ENCODE measurements at regions not wholly inside any gene's neighbourhood (a gene's known extent, or its start where the extent isn't known, plus 50 kb on each side); places are given as distances from the start of the nearest gene placed in this dataset.

- Histone ChIP-seq H3K4me1 (ENCODE audit: insufficient read depth) (no peaks in the 10 kb centered on the region), H2AFZ (no peak overlapping the region), H3K79me2 (replicated peaks; ENCODE audit: insufficient read depth) (no peaks in the 10 kb centered on the region), H3K27ac (ENCODE audit: low read depth) (no peak overlapping the region), H3K36me3 (ENCODE audit: insufficient read depth) (no peaks in the 10 kb centered on the region), H3K4me3 (no peak overlapping the region), H3K4me2 (no peak overlapping the region), H3F3A (replicated peaks; ENCODE audit: low read depth) (no peaks in the 10 kb centered on the region), H3K27me3 (ENCODE audit: insufficient read depth) (no peaks in the 10 kb centered on the region), H3K9me2 (ENCODE audit: insufficient read depth) (peaks cover 3% of the 10 kb centered on the region; the same call in 1 of the 2 replicates), H4K20me1 (replicated peaks; ENCODE audit: insufficient read depth) (no peaks in the 10 kb centered on the region)
- ATAC-seq (no peak), DNase-seq (ENCODE audit: low spot score) (no peak)
- TF ChIP-seq ZNF331 (CRISPR knock-in tag; IDR thresholded peaks at IDR 0.05; ENCODE audit: low read depth) (no peak), NANOG (IDR thresholded peaks at IDR 0.05; ENCODE audit: borderline replicate concordance) (no peak), ZNF462 (CRISPR knock-in tag; IDR thresholded peaks at IDR 0.05) (no peak), POLR2AphosphoS5 (IDR thresholded peaks at IDR 0.05; ENCODE audit: low read depth) (no peak), JUNB (IDR thresholded peaks at IDR 0.05; ENCODE audit: unreplicated experiment) (no peak), EZH2 (IDR thresholded peaks at IDR 0.05; ENCODE audit: low read depth, unreplicated experiment) (no peak), ETS1 (IDR thresholded peaks at IDR 0.05) (no peak), REST (IDR thresholded peaks at IDR 0.05; ENCODE audit: unreplicated experiment) (no peak), CTCF (conservative IDR thresholded peaks at IDR 0.05; ENCODE audit: low read depth in 2 of 2) (no peak), STAT1 (IDR thresholded peaks at IDR 0.05; ENCODE audit: unreplicated experiment) (no peak), CREB1 (CRISPR knock-in tag; IDR thresholded peaks at IDR 0.05; ENCODE audit: low read depth) (no peak), ZNF114 (CRISPR knock-in tag; IDR thresholded peaks at IDR 0.05) (no peak), EZH2phosphoT487 (IDR thresholded peaks at IDR 0.05; ENCODE audit: unreplicated experiment) (no peak)
- Mint-ChIP-seq H3K4me1 (no peaks in the 10 kb centered on the region), H3K9me3 (peaks cover 6% of the 10 kb centered on the region; the same call in 2 of the 3 replicates), H3K27ac (no peak overlapping the region), H3K4me3 (no peak overlapping the region), H3K27me3 (ENCODE audit: insufficient read depth, low read depth, poor library complexity) (no peaks in the 10 kb centered on the region), H3K36me3 (ENCODE audit: low read depth) (no peaks in the 10 kb centered on the region)
These were observed 56.9 kb upstream of the SLCO2A1 start for GRCh38 chr3:134086616-134087015.
